HG02610 (cell line): ENCODE measurements at regions not wholly inside any gene's neighbourhood (a gene's known extent, or its start where the extent isn't known, plus 50 kb on each side); places are given as distances from the start of the nearest gene placed in this dataset.
"Not testable (repeated sequence)": the region's sequence is repeated elsewhere in the genome, so short reads cannot be mapped to it uniquely, and the experiment has no call there.

Source experiments
- ATAC-seq: cut with Tn5 transposase; IDR thresholded peaks from one replicate; pipeline ENCODE4 v1.9.1; 2021; ENCODE audit warnings: mild to moderate bottlenecking, moderate library complexity; ENCODE audit not compliant: unreplicated experiment

DNA sequence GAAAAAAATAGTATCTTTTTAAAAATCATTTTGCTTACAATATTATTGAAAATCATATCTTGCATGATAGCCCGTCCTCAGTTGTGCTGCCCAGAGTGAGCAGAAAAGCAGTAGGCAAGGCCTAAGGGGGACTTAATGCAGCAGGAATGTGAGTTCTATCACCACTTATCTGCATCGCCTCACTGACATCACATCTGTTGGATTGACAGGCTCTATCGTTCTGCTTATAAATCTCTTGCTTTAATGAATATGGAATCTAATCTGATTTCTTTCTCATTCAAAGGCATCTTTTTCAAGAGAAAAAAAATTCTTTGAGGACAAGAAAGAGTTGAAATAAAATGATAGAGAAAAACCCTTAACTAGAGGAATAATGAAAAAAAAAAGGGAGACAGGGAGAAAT is 249.9 kb downstream of the PAPSS1 start:
- ATAC-seq: no peak

DNA sequence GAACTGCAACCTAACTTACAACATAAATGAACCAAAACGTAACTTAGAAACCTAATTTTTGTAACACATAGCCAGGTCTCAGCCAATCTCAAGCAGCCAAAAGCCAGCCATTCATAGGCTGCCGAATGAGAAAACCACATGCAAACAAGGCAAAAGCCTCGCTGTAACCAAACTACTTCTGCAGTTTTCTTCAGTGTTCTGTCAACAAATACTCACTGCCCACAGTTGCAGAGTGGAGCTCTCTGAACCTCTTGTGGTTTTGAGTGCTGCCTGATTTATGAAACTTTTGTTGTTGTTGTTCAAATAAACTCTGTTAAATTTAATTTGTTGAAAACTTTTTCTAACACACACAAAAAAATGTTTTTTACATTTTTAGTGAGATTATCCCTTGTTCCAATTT is 251.2 kb downstream of the PAPSS1 start:
- ATAC-seq: no peak

DNA sequence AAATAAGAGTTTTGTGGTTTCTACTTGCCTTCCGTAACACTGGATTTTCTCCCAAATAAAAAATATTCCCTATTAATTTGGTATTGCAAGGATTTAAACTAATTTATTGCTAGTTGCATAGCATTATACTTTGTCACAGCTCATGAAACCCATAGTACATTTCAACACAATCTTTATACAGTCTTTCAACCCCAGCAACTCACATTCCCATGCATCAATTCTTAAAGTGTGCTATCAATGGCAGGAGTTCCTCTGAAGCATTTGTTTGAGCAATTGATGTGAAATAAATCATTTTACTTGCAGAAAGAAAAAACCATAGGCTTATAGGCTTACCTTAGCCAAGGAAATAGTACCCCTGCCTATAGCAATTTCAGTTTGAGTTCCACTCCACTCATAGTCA is 251.9 kb downstream of the PAPSS1 start:
- no peak for ATAC-seq

DNA sequence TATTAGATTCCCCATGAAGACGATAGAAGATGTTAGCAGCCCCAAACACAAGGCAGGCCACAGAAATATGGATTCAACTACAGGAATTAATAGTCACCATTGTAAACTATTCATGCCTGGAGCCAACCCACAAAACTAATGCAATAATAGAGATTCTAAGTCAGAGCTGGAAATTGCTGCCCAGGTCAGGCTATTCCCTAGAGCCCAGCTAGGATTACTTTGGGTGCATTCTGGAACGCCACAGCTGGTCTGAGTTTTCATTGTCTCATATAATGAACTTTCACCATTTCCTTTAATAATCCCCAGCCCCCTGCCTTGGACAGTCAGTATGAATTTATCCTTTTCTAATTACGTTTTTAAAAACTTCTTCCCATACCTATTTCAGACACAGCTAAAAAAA is 252.6 kb downstream of the PAPSS1 start:
- no peak for ATAC-seq

DNA sequence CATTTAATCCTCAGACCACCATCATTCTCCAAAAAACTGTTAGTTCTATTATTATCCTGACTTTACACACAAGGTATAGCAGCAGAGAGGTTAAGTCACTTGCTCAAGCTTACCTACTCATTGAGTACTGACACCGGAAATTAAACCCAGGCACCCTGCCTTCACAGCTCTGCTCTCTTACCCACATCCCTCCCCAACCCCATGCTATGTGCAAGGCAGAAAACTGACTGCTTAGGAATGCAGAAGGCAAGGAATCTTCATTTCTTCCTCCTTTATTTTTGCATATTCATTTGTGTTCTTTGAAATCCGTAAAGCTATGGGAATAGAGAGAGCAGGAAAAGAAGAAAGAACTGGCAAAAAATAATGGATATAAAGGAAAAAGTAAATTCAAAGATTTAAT is 261.8 kb downstream of the PAPSS1 start:
- ATAC-seq: no peak

DNA sequence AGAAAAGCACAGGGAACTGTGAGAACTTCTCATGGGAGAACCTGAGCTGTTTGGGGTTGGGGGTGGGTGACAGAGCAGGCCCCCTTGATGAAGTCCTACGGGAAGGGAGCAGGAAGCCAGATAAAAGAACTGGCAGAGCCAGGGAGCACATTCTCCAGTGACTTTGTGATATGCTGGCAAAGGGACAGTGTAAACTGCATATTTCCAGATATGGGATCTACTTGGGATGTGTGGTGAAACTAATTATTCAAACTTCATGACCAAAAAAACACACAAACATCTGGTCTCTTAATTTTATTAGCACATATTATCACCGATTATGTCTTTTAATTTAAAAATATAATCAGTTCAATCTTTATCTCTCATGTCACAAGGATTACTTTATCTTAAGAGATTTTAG is 266.0 kb downstream of the PAPSS1 start:
- ATAC-seq: no peak

DNA sequence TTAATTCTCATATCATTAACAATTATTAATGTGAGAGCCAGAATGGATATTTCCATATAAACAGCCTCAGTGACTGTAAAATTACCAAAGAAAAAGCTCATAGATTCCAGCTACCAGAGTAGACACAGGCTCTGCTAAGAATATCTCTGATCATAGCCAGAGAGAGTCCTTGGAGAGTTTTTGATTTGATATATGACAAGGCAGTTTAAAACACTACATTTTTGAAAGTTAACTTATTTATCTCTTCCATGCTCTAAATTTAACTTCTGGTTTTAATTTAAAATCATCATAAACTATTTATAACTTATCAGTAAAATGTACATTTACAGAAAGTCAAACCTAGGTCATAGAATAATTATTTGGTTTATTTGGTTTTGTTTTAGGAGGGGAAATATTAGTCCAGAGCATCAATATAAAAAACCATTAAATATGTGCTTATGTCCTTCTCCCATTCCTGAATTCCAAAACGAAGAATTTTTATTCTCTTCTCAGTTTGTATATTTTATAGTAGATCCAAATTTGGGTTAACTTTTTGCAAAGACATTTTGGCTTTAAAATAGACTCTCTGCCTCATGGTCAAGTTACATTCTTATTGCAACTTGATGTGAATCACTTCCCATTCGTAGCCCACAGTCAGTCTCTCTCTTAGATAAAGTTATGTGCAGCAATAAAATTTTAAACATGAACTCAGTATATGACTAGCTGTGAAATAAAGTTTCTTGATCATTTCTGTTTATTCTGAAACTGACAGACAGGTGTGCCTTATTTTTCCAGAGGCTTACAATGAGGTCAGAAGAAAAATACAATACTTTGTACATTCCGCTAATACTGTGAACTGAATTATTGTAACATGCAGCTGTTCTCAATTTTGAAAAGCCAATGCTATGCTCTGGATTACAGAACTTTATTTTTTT is 267.1 kb downstream of the PAPSS1 start:
- no peak for ATAC-seq

DNA sequence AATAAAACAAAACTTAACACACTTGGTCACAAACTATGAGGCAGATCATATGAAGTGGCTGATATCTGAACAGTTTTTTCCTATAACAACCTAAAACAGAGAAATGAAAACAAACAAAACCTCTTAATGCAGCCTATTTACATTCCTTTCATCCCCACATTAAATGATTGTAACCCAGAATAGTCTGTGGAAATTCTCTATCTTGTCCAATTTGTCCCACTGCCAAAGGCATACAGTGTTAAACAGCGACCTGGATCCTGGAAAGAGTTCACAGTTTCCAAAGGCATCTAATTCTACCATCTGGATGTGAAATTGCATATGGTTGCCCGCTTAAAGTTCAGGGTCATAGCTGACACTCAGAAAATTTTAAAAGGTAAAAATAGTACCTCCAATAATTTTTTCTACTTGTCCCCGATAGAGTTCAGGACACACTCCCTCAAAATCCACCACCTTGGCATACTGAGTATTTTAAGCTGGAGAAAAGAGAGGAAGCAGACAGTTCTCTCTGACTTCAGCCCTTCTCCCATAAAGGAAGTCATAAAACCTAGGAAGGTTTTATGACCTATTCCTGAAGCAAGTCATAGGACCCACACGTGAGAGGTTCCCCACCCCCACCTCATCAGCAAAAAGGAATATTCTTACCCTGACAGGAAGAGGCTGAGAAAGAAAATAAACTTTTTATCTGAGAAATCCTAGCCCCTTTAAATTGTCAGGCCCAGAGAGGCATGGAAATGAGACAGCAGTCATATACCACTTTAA is 270.2 kb downstream of the PAPSS1 start:
- no peak for ATAC-seq

DNA sequence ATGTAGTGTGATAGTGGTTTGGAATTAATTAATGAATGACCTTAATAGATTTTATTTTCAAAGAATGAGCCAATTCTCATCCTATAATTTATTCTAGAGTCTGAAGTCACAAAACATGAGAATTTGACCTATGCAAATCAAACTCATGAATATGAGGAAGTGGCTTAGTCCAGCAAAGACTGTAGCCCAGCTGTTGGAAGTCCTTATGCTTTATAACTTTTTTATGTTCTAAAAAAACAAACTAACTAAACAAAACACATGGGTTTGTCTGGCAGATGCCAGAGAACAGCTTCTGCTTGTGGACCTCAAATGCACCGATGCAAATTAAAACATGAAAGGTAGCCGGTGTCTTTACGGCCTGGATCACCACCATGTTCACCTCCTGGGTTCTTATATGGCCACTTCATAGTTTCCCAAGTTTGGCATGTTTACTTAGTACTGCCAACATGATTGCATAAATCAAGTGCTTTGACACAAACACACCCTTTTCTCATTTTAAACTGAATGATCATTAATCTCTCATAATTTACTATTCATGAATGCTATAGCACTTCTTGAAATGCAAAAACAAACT is 277.4 kb downstream of the PAPSS1 start:
- no peak for ATAC-seq

DNA sequence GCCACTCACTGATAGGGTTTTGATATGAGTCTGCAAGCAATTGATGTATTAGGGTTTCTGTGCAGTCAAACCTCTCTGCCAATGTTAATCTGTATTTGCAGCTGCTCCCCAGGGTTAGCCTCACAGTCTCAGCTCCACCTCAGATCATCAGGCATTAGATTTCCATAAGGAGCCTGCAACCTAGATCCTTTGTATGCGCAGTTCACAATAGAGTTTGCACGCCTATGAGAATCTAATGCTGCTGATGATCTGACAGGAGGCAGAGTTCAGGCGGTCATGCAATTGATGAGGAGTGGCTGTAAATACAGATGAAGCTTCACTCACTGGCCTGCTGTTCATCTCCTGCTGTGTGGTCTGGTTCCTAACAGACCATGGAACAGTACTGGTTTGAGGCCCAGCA is 280.6 kb downstream of the PAPSS1 start:
- no peak for ATAC-seq

DNA sequence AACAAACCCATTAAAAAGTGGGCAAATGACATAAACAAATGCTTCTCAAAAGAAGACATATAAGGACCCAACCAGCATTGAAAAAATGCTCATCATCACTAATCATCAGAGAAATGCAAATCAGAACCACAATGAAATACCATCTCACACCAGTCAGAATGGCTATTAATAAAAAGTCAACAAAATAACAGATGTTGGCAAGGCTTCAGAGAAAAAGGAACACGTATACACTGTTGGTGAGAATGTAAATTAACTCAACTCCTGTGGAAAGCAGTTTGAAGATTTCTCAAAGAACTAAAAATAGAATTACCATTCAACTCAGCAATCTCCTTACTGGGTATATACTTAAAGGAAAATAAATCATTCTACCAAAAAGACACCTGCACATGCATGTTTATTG is 283.6 kb downstream of the PAPSS1 start:
- ATAC-seq: not testable (repeated sequence)

DNA sequence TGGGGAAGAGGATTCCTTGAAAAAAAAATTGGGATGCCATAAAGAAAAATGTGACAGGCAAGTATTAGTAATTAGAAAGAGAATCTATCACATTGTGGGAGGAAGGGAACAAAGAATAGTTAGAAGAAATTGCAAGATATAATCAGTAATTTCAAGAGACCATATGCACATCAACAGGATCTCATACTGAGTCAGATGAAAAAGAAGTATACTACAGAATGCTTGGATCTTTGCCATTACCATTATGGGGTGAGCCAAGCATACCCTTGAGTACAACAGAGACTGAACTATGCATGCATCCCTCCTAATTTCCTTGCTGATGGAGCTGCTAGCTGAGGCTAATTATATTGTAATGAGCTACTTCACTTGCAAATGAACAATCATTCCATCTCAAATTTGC is 287.6 kb downstream of the PAPSS1 start:
- no peak for ATAC-seq

DNA sequence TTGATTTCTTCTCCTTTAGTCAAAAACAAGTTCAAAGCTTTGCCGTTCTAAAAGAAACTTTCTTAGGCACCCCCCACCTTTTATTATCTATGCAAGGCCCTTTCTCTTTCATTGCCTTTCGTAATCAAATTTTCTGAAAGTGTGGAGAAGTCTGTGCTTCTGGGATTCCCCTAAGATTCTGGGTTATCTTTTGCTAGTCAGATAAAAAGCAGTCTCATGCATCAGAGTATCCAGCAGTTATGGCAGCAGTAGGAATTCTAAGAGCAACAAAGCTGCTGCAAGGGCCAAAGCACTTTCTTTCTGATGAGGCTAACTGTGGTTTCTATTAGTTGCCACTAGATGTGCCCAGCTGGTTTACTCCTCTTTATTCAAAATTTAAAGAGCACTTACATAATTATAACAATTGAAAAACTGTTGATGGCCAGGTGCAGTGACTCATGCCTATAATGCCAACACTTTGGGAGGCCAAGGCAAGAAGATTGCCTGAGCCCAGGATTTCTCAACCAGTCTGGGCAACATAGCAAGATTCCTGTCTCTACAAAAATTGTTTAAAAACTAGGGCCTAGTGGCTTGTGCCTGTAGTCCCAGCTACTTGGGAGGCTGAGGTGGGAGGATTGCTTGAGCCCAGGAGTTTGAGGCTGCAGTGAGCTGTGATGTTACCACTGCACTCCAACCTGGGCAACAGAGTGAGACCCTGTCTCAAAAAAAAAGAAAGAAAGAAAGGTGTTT is 296.2 kb downstream of the PAPSS1 start:
- no peak for ATAC-seq

DNA sequence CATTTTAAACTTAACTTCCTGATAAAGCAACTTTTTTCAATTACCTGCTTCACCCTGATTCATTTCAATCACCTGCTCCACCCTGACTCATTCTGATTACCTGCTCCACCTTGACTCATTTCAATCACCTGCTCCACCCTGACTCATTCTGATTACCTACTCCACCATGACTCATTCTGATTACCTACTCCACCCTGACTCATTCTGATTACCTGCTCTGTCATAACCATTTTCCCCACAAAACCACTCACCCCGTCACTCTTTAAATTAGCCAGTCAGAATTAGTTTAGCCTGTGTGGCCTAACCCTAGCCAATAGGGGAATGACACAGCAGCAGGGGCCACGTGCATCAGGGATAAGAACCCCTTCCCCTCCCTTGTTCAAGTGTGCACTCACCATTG is 300.5 kb downstream of the PAPSS1 start:
- ATAC-seq: not testable (repeated sequence)

DNA sequence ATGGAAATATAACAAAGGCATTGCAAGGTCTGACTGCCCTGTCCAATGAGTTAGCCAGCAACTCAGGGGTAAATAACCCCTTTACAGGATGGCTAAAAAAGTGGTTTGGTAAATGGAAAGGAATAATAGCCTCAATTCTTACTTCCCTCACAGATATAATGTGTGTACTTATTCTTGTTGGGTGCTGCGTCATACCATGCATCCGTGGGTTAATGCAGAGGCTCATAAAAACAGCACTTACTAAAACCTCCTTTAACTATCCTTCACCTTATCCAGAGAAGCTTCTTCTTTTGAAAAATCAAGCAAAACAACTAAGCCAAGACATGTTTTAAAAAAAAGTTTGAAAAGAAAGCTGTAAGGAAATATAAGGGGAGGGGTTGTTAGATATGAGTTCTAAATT is 301.0 kb downstream of the PAPSS1 start:
- ATAC-seq: no peak

DNA sequence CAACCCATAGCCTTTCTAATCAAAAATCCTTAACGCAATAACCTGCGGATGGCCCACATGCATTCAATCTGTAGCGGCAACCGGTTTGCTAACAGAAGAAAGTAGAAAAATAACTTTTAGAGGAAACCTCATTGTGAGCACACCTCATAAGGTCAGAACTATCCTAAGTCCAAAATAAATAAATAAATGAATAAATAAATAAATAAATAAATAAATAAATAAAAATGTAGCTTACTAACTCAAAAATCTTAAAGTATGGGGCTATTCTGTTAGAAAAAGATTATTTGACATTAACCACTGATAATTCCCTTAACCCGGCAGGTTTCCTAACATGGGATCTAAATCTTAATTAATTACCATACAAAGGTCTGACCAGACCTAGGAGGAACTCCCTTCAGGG is 304.5 kb downstream of the PAPSS1 start:
- ATAC-seq: not testable (repeated sequence)

DNA sequence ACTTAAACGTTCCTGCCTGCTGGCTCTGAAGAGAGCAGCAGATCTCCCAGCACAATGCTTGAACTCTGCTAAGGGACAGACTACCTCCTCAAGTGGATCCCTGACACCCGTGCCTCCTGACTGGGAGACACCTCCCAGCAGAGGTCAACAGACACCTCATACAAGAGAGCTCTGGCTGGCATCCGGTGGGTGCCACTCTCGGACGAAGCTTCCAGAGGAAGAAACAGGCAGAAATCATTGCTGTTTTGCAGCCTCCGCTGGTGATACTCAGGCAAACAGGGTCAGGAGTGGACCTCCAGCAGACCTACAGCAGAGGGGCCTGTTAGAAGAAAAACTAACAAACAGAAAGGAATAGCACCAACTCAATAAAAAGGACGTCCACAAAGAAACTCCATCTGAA is 310.2 kb downstream of the PAPSS1 start:
- not testable (repeated sequence) for ATAC-seq

DNA sequence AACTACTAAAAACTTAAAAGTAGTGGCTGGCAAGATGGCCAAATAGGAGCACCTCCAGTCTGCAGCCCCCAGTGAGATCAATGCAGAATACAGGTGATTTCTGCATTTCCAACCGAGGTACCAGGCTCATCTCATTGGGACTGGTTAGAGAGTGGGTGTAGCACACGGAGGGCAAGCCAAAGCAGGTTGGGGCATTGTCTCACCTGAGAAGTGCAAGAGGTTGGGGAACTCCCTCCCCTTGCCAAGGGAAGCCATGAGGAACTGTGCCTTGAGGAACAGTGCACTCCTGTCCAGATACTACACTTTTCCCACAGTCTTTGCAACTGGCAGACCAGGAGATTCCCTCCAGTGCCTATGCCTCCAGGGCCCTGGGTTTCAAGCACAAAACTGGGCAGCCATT is 311.1 kb downstream of the PAPSS1 start:
- no peak for ATAC-seq

DNA sequence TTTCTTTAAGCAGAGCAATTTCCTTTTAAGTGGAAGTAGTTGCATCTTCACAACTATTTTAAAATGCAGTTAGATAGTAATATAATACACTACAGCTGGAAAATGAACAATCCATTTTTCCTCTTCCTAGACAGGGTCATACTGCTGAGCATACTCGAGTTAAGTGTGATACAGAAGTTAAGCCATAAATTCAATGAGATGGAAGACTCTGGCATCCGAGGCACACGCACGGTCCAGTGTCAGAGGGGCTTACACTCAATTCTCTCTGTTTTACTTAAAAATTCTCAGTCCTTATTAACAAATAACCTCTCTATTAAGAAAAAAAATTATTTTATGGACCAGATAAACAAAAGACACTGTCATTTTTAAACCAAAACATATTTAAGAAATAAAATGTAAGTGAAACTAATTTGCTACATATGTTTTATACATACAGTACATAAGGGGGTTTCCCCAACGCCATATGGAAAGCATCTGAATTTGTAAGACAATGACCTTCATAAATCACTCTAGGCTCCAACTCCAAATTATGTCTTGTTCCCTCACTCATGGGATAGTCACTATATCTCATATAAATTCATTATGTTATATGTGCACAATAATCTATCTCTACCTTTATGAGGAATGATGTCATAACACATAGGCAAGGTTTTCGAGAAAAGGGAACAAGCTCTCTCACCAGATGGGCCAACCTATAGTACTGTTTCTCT is 315.3 kb downstream of the PAPSS1 start:
- no peak for ATAC-seq

DNA sequence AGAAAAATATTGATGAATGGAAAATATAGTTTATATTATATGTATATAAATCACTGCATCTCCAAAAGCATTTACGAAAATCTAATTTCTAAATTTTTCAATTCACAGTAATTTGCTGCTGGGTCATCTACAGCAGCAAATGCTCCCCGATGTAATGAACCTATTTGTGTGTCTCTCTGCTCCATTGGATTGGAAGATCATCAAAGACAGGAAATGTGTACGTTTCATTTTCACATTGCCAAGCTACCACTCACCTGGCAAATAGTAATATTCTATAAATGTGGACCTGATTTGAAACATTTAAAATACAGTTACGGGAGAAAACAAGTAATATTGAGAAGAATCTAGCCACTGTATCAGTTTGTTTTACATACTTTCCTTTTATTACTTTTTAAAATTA is 317.7 kb downstream of the PAPSS1 start:
- no peak for ATAC-seq

DNA sequence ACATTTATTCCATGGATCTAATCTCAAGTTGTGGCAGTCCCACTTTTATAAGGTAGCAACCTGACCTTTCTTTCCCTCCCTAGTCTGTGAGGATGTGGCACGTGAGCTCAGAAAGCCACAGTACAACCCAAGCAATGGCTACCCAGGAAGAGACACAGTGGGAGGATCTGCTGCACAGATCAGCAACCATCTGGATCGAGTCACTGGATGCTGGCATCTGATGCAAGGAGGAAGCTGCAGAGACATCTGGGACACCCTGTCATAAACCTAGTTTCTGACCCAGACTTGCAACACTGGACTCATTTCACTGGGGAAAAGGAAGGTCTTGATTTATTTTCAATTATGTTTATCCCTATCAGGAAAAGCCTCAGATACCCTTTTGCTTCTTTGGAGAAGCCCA is 327.1 kb downstream of the PAPSS1 start:
- ATAC-seq: no peak
